IMR-90 (cell line): ENCODE measurements at regions not wholly inside any gene's neighbourhood (a gene's known extent, or its start where the extent isn't known, plus 50 kb on each side); places are given as distances from the start of the nearest gene placed in this dataset.

Experiments
- BHLHE40 ChIP-seq: fragments of 150-350 bp; IDR thresholded peaks from 2 replicates; pipeline ENCODE4 v1.6.1; 2016; ENCODE audit warnings: mild to moderate bottlenecking, low read depth, low read length
- CEBPB ChIP-seq: IDR thresholded peaks from 2 replicates; pipeline ENCODE4 v1.6.1; 2012; ENCODE audit warnings: low read depth, low read length, improper control_type of control experiment
- CHD1 ChIP-seq: IDR thresholded peaks from 2 replicates; pipeline ENCODE4 v1.6.1; 2012; ENCODE audit warnings: low read depth, low read length, improper control_type of control experiment
- CTCF ChIP-seq: conservative IDR thresholded peaks from 2 replicates; pipeline ENCODE4 v1.5.1; 2012; ENCODE audit warnings: mild to moderate bottlenecking, low read depth, low read length, improper control_type of control experiment
- ELK1 ChIP-seq: fragments of 150-350 bp; IDR thresholded peaks from 2 replicates; pipeline ENCODE4 v1.6.1; 2016; ENCODE audit warnings: low read depth, mild to moderate bottlenecking, low read length, moderate library complexity, borderline replicate concordance
- MAFK ChIP-seq: IDR thresholded peaks from 2 replicates; pipeline ENCODE4 v1.6.1; 2012; ENCODE audit warnings: low read depth, low read length, improper control_type of control experiment
- MAZ ChIP-seq: IDR thresholded peaks from 2 replicates; pipeline ENCODE4 v1.6.1; 2012; ENCODE audit warnings: low read depth, mild to moderate bottlenecking, low read length, improper control_type of control experiment, moderate library complexity, borderline replicate concordance
- POLR2A ChIP-seq: IDR thresholded peaks from 2 replicates; pipeline ENCODE4 v1.6.1; 2012; ENCODE audit warnings: mild to moderate bottlenecking, low read depth, low read length
- RAD21 ChIP-seq: IDR thresholded peaks from 2 replicates; pipeline ENCODE4 v1.6.1; 2012; ENCODE audit warnings: low read length, improper control_type of control experiment
- RCOR1 ChIP-seq: IDR thresholded peaks from 2 replicates; pipeline ENCODE4 v1.6.1; 2012; ENCODE audit warnings: mild to moderate bottlenecking, low read length, improper control_type of control experiment; ENCODE audit not compliant: insufficient replicate concordance
- RFX5 ChIP-seq: IDR thresholded peaks from 2 replicates; pipeline ENCODE4 v1.8.0; 2012; ENCODE audit warnings: low read depth, mild to moderate bottlenecking, low read length, moderate library complexity
- USF2 ChIP-seq: fragments of 150-350 bp; IDR thresholded peaks from 2 replicates; pipeline ENCODE4 v1.6.1; 2017; ENCODE audit warnings: mild to moderate bottlenecking, antibody characterized with exemption, low read length, low read depth

GRCh38 chr1:29574871-29575270 lies 338.5 kb downstream of the PTPRU start:
- TF ChIP-seq CTCF (no peak), MAZ (no peak), RCOR1 (no peak), RAD21 (no peak), POLR2A (no peak), CHD1 (no peak), CEBPB (no peak), ELK1 (no peak), MAFK (no peak), RFX5 (no peak), USF2 (no peak), BHLHE40 (no peak)
